ENCODE measurements at regions not wholly inside any gene's neighbourhood (a gene's known extent, or its start where the extent isn't known, plus 50 kb on each side); places are given as distances from the start of the nearest gene placed in this dataset.

DNA sequence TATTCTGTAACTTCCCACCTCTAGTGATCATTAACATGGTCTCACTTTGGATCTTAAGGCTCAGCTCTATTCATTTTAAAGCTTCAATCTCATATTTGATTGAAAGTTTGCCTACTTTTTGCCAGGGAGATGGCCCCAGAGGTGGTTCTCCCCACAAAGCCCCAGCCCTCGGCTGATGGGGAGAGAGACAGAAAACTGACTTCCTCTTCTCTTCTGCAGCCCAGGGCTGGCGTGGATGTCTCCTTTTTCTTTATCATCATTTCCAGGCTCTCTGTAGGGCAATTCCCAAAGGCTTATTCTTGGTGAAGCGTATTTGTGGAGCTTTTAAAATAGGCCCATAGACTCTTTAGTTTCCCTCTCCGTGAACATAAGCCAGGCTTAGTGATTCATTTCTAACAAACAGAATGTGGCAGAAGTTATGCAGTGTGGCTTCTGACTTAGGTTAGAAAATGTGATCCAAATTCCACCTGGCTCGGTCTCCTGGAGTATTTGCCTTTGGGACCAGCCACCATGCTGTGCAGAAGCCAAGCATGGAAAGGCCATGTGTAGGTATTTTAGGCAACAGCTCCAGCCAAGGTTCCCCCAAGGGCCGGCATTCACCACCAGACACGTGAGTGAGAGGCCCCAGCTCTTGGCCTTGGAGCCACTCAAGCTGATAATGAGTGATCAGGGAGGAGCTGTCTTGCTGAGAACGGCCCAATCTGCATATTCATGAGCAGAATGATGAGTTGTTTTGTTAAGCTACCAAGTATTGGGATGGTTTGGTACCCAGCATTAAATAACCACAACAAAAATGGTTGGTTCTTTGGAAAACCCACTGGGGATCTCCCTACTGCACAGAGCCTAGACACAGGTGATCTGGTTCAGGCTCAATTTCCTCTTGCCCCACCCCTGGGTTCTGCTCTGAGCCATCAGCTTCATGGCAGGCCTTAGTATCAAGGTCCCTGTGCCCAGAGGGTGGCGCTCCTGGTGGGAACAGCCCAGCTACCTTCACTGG is 353.2 kb upstream of the PROK2 start:
- no peaks in the 10 kb centered on the region for H3K79me2 ChIP-seq (ENCODE audit: low read depth)
- no peak for DNase-seq
- no TSS peak for BruUV-seq (replicated peaks)
- H4K20me1 ChIP-seq (ENCODE audit: insufficient read depth), result no peaks in the 10 kb centered on the region
- H3K4me3 ChIP-seq, result no peak overlapping the region
- intact Hi-C loops (cut with micrococcal nuclease; ENCODE audit: unreplicated experiment), result no loop called here
- H3K4me2 ChIP-seq, result no peak overlapping the region
- no peaks in the 10 kb centered on the region for H3K9me3 ChIP-seq (ENCODE audit: insufficient read depth, low read depth)
- ChIA-PET CTCF (no interaction called here), POLR2A (ENCODE audit: unreplicated experiment) (no interaction called here)
- no peaks in the 10 kb centered on the region for H3K4me1 ChIP-seq (replicated peaks; ENCODE audit: insufficient read depth)
- no peaks in the 10 kb centered on the region for H3K9me2 ChIP-seq (ENCODE audit: insufficient read depth)
- TF ChIP-seq CTCF (conservative IDR thresholded peaks at IDR 0.05), result no peak
- H3K27me3 ChIP-seq (ENCODE audit: insufficient read depth, low read depth), result peaks cover 13% of the 10 kb centered on the region; the same call in 1 of the 2 replicates
- H3K36me3 ChIP-seq (ENCODE audit: low read depth), result no peaks in the 10 kb centered on the region
- H3F3A ChIP-seq (ENCODE audit: insufficient read depth, low read depth), result no peaks in the 10 kb centered on the region
- H3K27ac ChIP-seq, result no peak overlapping the region
- H2AFZ ChIP-seq, result no peak overlapping the region

DNA sequence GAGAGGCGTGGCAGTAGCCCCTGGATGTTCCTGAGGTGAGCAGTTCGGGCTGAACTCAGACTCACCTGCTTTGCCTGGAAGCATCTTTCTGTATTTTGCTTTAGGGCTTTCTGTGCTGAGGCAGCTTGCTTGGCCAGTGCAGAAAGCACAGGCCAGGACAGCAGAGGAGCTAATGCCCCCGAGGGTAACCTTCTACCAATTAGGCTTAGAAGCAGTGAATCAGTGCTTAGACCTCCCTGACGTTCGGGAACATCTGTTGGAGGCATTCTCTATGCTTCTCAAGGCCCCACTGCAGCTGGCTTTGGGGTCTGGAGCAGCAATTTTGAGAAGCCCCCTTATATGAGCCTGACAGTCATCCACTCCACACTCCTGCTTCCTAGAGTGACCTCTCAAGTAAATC is 350.7 kb upstream of the PROK2 start:
- H3K4me3 ChIP-seq, result no peak overlapping the region
- no TSS peak for BruUV-seq (replicated peaks)
- H3K9me3 ChIP-seq (ENCODE audit: insufficient read depth, low read depth), result no peaks in the 10 kb centered on the region
- H3K79me2 ChIP-seq (ENCODE audit: low read depth), result no peaks in the 10 kb centered on the region
- no peaks in the 10 kb centered on the region for H4K20me1 ChIP-seq (ENCODE audit: insufficient read depth)
- no peaks in the 10 kb centered on the region for H3K9me2 ChIP-seq (ENCODE audit: insufficient read depth)
- H3K4me2 ChIP-seq, result no peak overlapping the region
- peaks cover 13% of the 10 kb centered on the region; the same call in 1 of the 2 replicates for H3K27me3 ChIP-seq (ENCODE audit: insufficient read depth, low read depth)
- no peak overlapping the region for H2AFZ ChIP-seq
- no peak overlapping the region for H3K27ac ChIP-seq
- no peaks in the 10 kb centered on the region for H3K4me1 ChIP-seq (replicated peaks; ENCODE audit: insufficient read depth)
- intact Hi-C loops (cut with micrococcal nuclease; ENCODE audit: unreplicated experiment), result no loop called here
- POLR2A ChIA-PET (ENCODE audit: unreplicated experiment), result no interaction called here
- TF ChIP-seq EZH2 (IDR thresholded peaks at IDR 0.05; ENCODE audit: low read depth) (no peak), CTCF (conservative IDR thresholded peaks at IDR 0.05) (no peak)
- no peaks in the 10 kb centered on the region for H3F3A ChIP-seq (ENCODE audit: insufficient read depth, low read depth)
- H3K36me3 ChIP-seq (ENCODE audit: low read depth), result no peaks in the 10 kb centered on the region
- no peak for DNase-seq
- CTCF ChIA-PET, result no interaction called here

- Histone ChIP-seq H3K4me3 (no peak overlapping the region), H3K27me3 (ENCODE audit: insufficient read depth, low read depth) (peaks cover 8% of the 10 kb centered on the region; the same call in 1 of the 2 replicates), H2AFZ (no peak overlapping the region), H3K4me2 (no peak overlapping the region), H3K79me2 (ENCODE audit: low read depth) (no peaks in the 10 kb centered on the region), H3K27ac (no peak overlapping the region), H3K9me2 (ENCODE audit: insufficient read depth) (no peaks in the 10 kb centered on the region), H4K20me1 (ENCODE audit: insufficient read depth) (no peaks in the 10 kb centered on the region), H3K9me3 (ENCODE audit: insufficient read depth, low read depth) (no peaks in the 10 kb centered on the region), H3K4me1 (replicated peaks; ENCODE audit: insufficient read depth) (no peaks in the 10 kb centered on the region), H3K36me3 (ENCODE audit: low read depth) (no peaks in the 10 kb centered on the region), H3F3A (ENCODE audit: insufficient read depth, low read depth) (no peaks in the 10 kb centered on the region)
- DNase-seq, result no peak
- POLR2A ChIA-PET (ENCODE audit: unreplicated experiment), result no interaction called here
- CTCF ChIA-PET, result no interaction called here
- TF ChIP-seq EZH2 (IDR thresholded peaks at IDR 0.05; ENCODE audit: low read depth) (no peak), CTCF (conservative IDR thresholded peaks at IDR 0.05) (no peak)
- intact Hi-C loops (cut with micrococcal nuclease; ENCODE audit: unreplicated experiment), result no loop called here
- no TSS peak for BruUV-seq (replicated peaks)
Measured at GRCh38 chr3:72134989-72135451, 350.1 kb upstream of the PROK2 start.
